ENCODE measurements at regions not wholly inside any gene's neighbourhood (a gene's known extent, or its start where the extent isn't known, plus 50 kb on each side); places are given as distances from the start of the nearest gene placed in this dataset.

DNA sequence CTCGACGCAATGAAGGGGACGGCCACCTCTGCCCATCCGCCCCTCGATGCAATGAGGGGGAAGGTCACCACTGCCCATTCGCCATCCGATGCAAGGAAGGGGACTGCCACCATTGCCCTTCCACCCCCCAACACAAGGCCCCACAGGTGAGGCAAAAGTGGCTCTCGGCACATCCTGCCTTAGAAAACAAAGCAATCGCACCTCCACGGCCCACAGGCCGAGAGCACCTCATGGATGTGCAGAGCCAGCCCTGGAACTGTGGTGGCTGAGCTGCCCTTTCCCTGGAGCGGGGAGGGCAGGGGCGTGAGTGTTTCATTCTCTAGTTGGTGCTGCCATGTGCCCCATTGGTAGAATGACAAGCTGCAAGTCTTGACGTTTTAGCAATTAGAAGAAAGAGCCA, 320.6 kb upstream of the SALL3 start:
- no peak overlapping the region for H3K4me3 ChIP-seq (ENCODE audit: low read depth, low read length)
- no peaks in the 10 kb centered on the region for H3K9me3 ChIP-seq
- DNase-seq: no peak
- H3K4me1 ChIP-seq: no peaks in the 10 kb centered on the region
- H3K36me3 ChIP-seq: no peaks in the 10 kb centered on the region
- TF ChIP-seq, protein P1, sequence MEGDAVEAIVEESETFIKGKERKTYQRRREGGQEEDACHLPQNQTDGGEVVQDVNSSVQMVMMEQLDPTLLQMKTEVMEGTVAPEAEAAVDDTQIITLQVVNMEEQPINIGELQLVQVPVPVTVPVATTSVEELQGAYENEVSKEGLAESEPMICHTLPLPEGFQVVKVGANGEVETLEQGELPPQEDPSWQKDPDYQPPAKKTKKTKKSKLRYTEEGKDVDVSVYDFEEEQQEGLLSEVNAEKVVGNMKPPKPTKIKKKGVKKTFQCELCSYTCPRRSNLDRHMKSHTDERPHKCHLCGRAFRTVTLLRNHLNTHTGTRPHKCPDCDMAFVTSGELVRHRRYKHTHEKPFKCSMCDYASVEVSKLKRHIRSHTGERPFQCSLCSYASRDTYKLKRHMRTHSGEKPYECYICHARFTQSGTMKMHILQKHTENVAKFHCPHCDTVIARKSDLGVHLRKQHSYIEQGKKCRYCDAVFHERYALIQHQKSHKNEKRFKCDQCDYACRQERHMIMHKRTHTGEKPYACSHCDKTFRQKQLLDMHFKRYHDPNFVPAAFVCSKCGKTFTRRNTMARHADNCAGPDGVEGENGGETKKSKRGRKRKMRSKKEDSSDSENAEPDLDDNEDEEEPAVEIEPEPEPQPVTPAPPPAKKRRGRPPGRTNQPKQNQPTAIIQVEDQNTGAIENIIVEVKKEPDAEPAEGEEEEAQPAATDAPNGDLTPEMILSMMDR (IDR thresholded peaks at IDR 0.05; ENCODE audit: low read depth, low read length): no peak
- H3K27me3 ChIP-seq: peaks cover 2% of the 10 kb centered on the region; the same call in 1 of the 2 replicates

GRCh38 chr18:78659748-78660147, 319.9 kb upstream of the SALL3 start:
- TF ChIP-seq, protein P1 (IDR thresholded peaks at IDR 0.05; ENCODE audit: low read depth, low read length): peak; percentile 63
- DNase-seq: peak; percentile 46
- Histone ChIP-seq H3K27me3 (peaks cover 2% of the 10 kb centered on the region; the same call in 1 of the 2 replicates), H3K4me3 (ENCODE audit: low read depth, low read length) (no peak overlapping the region), H3K36me3 (no peaks in the 10 kb centered on the region), H3K4me1 (no peaks in the 10 kb centered on the region), H3K9me3 (no peaks in the 10 kb centered on the region)

DNA sequence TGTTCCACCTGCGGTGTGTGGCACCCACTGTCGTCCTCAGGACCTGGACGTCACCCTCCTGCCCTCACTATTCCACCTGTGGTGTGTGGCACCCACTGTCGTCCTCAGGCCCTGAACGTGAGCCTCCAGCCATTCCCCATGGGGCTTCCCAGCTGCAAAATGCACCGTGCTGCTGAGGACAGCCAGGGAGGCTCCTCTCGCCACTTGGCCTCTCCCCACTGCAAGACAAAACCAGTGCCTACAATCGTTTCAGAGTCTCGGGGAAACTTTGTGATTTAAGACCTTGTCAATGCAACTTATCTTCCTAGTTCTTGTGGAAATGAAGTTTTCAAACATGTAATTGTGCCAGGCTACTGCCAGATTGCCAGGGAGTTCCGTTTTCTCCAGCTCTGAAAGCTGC, 319.3 kb upstream of the SALL3 start:
- H3K36me3 ChIP-seq: no peaks in the 10 kb centered on the region
- H3K27me3 ChIP-seq: peaks cover 2% of the 10 kb centered on the region; the same call in 1 of the 2 replicates
- H3K9me3 ChIP-seq: no peaks in the 10 kb centered on the region
- no peaks in the 10 kb centered on the region for H3K4me1 ChIP-seq
- H3K4me3 ChIP-seq (ENCODE audit: low read depth, low read length): no peak overlapping the region
- TF ChIP-seq, protein P1 (IDR thresholded peaks at IDR 0.05; ENCODE audit: low read depth, low read length): no peak
- DNase-seq: no peak

DNA sequence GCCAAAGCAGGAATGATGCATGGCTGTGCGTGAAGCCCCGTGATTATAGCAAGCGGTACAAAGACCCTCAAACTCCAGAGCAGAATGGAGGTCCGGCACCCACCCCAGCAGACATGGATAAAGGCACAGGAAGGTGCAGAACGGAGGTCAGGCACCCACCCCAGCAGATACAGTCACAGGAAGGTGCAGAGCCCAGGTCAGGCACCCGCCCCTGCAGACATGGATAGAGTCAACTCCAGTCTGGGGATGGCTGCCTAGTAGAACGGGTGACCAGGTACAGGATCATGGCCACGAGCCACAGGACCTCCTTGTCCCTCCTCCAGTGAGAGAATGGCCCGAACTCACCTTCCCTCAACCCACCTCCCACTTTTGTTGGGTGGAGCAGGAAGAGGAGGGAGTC, 318.3 kb upstream of the SALL3 start:
- no peaks in the 10 kb centered on the region for H3K36me3 ChIP-seq
- H3K9me3 ChIP-seq: no peaks in the 10 kb centered on the region
- no peak overlapping the region for H3K4me3 ChIP-seq (ENCODE audit: low read depth, low read length)
- H3K27me3 ChIP-seq: peaks cover 2% of the 10 kb centered on the region; the same call in 1 of the 2 replicates
- no peaks in the 10 kb centered on the region for H3K4me1 ChIP-seq
- no peak for DNase-seq
- TF ChIP-seq, protein P1 (IDR thresholded peaks at IDR 0.05; ENCODE audit: low read depth, low read length): no peak

- Histone ChIP-seq H3K9me3 (no peaks in the 10 kb centered on the region), H3K36me3 (no peaks in the 10 kb centered on the region)
- TF ChIP-seq, protein P1 (IDR thresholded peaks at IDR 0.05; ENCODE audit: low read depth, low read length): no peak
Measured at GRCh38 chr18:78662879-78663278, 316.7 kb upstream of the SALL3 start.

DNA sequence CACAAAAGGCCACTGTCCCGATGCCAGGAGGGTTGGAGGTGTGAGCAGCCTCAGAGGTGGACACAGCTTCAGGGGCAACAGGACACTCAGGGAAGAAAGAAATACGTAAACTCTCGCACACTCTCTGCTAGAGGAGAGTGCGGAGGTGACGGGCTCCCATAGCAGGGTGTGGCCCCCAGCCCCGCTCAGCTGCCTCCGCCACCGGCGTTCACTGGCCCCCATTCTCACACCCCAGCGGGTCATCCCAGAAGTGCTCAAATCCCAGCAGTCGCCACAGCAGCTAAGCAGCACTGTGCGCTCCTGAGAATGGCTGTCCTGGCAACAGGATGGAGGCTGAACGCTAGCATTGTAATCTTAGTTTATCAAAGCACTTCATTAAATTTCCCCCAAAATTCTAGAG, 315.6 kb upstream of the SALL3 start:
- no peak for DNase-seq
- TF ChIP-seq, protein P1 (IDR thresholded peaks at IDR 0.05; ENCODE audit: low read depth, low read length): no peak
- Histone ChIP-seq H3K36me3 (no peaks in the 10 kb centered on the region), H3K4me1 (no peaks in the 10 kb centered on the region), H3K27me3 (peaks cover 2% of the 10 kb centered on the region; the same call in 1 of the 2 replicates), H3K9me3 (no peaks in the 10 kb centered on the region), H3K4me3 (ENCODE audit: low read depth, low read length) (no peak overlapping the region)

More at GRCh38 chr18:78662879-78663278, 316.7 kb upstream of the SALL3 start:
- no peak for DNase-seq
- Histone ChIP-seq H3K4me1 (no peaks in the 10 kb centered on the region), H3K4me3 (ENCODE audit: low read depth, low read length) (no peak overlapping the region), H3K27me3 (peaks cover 2% of the 10 kb centered on the region; the same call in 1 of the 2 replicates)

Measured in BE2C (cell line).